Mesodermal cell (in vitro differentiated cells): ENCODE measurements at regions not wholly inside any gene's neighbourhood (a gene's known extent, or its start where the extent isn't known, plus 50 kb on each side); places are given as distances from the start of the nearest gene placed in this dataset.

Experiments
- H3K27ac ChIP-seq: 2 replicates; pipeline ENCODE4 v1.7.0; 2013; ENCODE audit warnings: mild to moderate bottlenecking, low read depth, low read length, moderate library complexity; ENCODE audit not compliant: severe bottlenecking
- H3K36me3 ChIP-seq: 2 replicates; pipeline ENCODE4 v1.7.1; 2013; ENCODE audit warnings: mild to moderate bottlenecking, low read length, moderate library complexity; ENCODE audit not compliant: control insufficient read depth, insufficient read depth
- H3K4me1 ChIP-seq: one replicate; pipeline ENCODE4 v1.7.1; 2013; ENCODE audit warnings: mild to moderate bottlenecking, low read length; ENCODE audit not compliant: insufficient read depth, control insufficient read depth, poor library complexity, severe bottlenecking
- H3K4me3 ChIP-seq: 2 replicates; pipeline ENCODE4 v1.7.0; 2013; ENCODE audit warnings: low read length, control low read depth, mild to moderate bottlenecking; ENCODE audit not compliant: insufficient read depth, poor library complexity, severe bottlenecking; ENCODE audit errors: extremely low read depth
- H3K9me3 ChIP-seq: 2 replicates; pipeline ENCODE4 v1.7.1; 2013; ENCODE audit warnings: mild to moderate bottlenecking, low read length, moderate library complexity; ENCODE audit not compliant: control insufficient read depth
- WGBS, 2 experiments: methylation state at CpG; one replicate each; pipeline ENCODE4 v1.1.5; 2013; ENCODE audit warnings: missing lambda C conversion rate in 2 of 2; ENCODE audit not compliant: insufficient coverage in 2 of 2; 5-methylcytosine and 5-hydroxymethylcytosine counted together

DNA sequence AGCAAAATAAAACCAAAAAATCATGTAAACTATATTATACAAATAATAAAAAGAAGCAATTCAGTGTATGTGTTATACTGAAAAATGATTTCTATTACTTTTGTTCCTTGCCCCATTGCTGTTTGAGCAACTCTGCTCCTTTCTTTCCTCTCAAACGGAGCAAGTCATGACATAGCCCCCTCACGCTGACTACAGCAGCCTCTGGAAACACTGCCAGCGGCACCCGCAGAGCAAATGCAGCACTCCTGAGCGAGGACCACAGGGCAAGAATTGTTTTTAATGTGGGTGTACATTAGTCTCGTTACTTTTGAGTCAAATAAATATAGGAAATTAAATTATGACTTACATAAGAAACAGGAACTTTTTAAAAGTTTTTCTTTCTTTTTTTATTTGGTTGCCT, 350.1 kb upstream of the HSF2 start:
- no peaks in the 10 kb centered on the region for H3K36me3 ChIP-seq
- no peak overlapping the region for H3K4me3 ChIP-seq
- no peaks in the 10 kb centered on the region for H3K9me3 ChIP-seq
- no peak overlapping the region for H3K27ac ChIP-seq
- peaks cover 4% of the 10 kb centered on the region for H3K4me1 ChIP-seq
- WGBS, 2 experiments, result 33% methylated on average over 1 of the region's 6 CpGs; no CpG with 5 or more reads in 1 of the 2 experiments

DNA sequence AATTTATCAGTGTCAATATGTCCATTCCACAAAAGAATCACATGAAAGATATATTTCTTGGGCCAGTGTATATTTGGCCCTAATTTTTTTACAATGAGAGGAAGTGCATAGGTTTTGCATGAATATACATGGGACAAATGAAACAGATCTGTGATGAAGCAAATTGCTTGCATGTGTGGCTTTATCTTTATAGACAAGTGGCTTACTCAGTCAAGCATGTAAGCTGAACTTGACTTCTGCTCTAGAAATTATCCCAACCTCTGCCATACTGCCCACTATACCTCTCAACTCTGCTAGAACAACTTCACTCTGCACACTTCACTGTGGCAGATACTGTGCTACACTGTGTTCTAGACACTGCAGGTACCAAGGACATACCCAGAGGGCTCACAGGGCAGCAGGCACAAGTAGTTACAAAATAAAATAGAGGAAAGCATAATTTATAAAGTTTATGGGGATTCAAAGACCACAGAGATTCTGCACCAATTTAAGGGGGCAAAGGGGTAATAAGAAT, 349.2 kb upstream of the HSF2 start:
- H3K27ac ChIP-seq, result no peak overlapping the region
- peaks cover 4% of the 10 kb centered on the region for H3K4me1 ChIP-seq
- H3K9me3 ChIP-seq, result no peaks in the 10 kb centered on the region
- H3K4me3 ChIP-seq, result no peak overlapping the region
- no peaks in the 10 kb centered on the region for H3K36me3 ChIP-seq

DNA sequence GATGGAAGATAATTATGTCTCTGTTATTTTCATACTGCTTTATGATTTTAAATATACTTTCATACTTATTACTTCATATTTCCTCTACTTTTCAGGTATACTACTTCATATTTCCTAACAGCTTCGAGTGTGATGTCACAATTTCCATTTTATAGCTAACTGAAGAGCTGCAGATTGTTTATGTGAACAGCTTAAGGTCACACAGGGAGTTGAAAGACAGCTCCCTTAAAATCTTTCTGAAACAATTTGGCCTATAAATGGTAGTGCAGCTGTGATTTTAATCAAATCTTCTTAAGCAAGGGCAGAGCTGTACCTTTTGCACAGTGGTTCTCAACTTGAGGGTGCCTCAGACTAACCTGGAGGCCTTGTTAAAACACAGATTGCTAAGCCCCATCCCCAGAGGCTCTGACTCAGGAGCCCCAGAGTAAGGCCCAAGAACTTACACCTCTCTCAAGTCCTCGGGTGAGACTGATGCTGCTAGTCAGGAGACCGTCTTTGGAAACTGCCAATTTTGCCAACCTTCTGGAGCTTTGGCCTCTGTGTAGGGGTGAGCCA, 347.0 kb upstream of the HSF2 start:
- Histone ChIP-seq H3K4me1 (peaks cover 4% of the 10 kb centered on the region), H3K4me3 (no peak overlapping the region), H3K36me3 (no peaks in the 10 kb centered on the region), H3K9me3 (no peaks in the 10 kb centered on the region), H3K27ac (no peak overlapping the region)
- WGBS, 2 experiments, result 95% methylated on average over 2 of the region's 3 CpGs; no CpG with 5 or more reads in 1 of the 2 experiments

- no peak overlapping the region for H3K4me3 ChIP-seq
- no peaks in the 10 kb centered on the region for H3K4me1 ChIP-seq
- no peak overlapping the region for H3K27ac ChIP-seq
- 88% methylated on average over 2 of the region's 4 CpGs; no CpG with 5 or more reads in 1 of the 2 experiments for whole genome bisulfite sequencing, 2 experiments
- H3K9me3 ChIP-seq, result no peaks in the 10 kb centered on the region
- no peaks in the 10 kb centered on the region for H3K36me3 ChIP-seq
These were observed 339.5 kb upstream of the HSF2 start for GRCh38 chr6:122059918-122060317.

DNA sequence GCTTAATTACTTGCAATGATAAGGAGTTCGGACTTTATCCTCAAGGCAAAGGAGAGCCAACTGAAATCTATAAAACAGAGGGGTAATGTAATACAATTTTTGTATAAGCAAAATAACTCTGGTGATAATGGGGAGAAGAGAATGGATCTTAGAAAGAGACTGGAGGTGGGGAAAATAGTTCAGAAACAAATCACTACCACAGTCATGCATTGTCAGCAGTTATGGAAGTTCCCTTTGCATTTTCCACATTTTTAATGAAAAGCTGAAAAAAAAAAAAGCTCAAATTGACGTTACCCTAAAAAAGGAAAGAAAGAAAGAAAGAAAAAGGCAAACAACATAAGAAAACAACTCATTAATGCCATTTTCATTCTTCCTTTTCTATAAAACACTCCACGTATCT, 337.6 kb upstream of the HSF2 start:
- no peaks in the 10 kb centered on the region for H3K9me3 ChIP-seq
- 100% methylated on average over 1 of the region's 3 CpGs for WGBS, 2 experiments

DNA sequence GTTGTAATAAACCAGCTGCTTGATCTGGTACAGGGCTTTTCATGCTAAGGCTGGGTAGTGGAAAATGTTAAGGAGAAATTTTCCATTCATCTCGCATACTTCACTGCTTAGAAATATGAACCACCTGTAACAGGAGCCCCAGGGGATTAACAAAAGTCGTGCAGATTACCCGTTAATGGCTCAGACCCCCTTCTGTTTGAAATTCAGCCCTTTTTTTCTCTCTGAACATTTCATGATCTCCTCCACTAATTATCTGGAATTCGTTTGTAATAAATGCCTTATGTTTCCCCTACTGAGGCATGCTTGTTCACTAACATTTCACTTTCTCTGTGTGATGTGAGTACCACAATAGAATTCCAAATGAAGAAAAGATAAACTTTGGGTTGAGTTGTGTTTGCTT, 336.4 kb upstream of the HSF2 start:
- H3K4me3 ChIP-seq, result no peak overlapping the region
- WGBS, 2 experiments, result 20 to 39% methylated on average over 1 to 2 of the region's 4 CpGs
- H3K9me3 ChIP-seq, result no peaks in the 10 kb centered on the region
- no peaks in the 10 kb centered on the region for H3K36me3 ChIP-seq
- no peak overlapping the region for H3K27ac ChIP-seq
- no peaks in the 10 kb centered on the region for H3K4me1 ChIP-seq

More for the DNA sequence above, 337.6 kb upstream of the HSF2 start:
- Histone ChIP-seq H3K4me3 (no peak overlapping the region), H3K27ac (no peak overlapping the region), H3K4me1 (no peaks in the 10 kb centered on the region), H3K36me3 (no peaks in the 10 kb centered on the region)

DNA sequence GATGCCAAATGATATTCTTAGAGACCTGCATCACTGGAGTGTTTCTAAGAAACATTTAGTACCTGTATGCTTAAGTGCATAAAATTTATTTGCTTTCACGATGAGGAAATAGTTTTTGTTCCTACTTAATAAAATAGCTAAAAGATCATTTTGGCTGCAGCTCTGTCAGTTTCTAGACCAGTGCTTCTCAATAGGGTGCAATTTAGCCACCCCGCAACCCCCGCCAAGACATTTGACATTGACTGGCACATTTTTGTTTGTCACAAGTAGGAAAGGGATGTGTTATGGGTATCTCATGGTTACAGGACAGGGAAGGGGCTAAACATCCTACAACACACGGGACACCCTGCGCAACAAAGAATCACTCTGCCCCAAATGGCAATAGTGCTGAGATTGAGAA, 335.7 kb upstream of the HSF2 start:
- no peaks in the 10 kb centered on the region for H3K9me3 ChIP-seq
- no peak overlapping the region for H3K4me3 ChIP-seq
- WGBS, 2 experiments, result 79% methylated on average over 2 of the region's 5 CpGs; no CpG with 5 or more reads in 1 of the 2 experiments
- H3K27ac ChIP-seq, result no peak overlapping the region
- H3K4me1 ChIP-seq, result no peaks in the 10 kb centered on the region
- H3K36me3 ChIP-seq, result no peaks in the 10 kb centered on the region

DNA sequence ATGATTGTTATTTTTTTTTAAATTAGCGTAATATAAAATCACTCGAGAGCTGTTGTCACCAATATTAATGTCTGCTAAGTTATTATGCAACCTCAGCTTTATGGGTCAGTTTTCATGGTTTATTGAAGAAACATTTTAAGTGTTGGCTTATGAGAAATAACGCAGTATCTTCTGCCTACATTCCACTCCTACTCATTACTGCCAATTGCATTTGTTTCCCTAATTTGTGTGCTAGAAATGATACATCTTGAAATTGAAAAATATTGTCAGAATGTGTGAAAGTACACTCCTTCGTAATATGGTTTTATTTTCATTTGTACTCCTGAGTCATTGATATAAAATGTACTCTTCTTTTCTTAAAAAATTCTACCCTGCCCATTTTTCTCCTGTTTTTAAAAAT, 333.3 kb upstream of the HSF2 start:
- Histone ChIP-seq H3K4me3 (no peak overlapping the region), H3K4me1 (no peaks in the 10 kb centered on the region)
- no CpG with 5 or more reads among the region's 4 CpGs for WGBS, 2 experiments

GRCh38 chr6:122068291-122068769, 331.1 kb upstream of the HSF2 start:
- H3K9me3 ChIP-seq, result no peaks in the 10 kb centered on the region
- H3K4me3 ChIP-seq, result no peak overlapping the region
- no peak overlapping the region for H3K27ac ChIP-seq
- H3K36me3 ChIP-seq, result no peaks in the 10 kb centered on the region
- WGBS, 2 experiments, result 67 to 80% methylated on average over 1 of the region's 3 CpGs
- no peaks in the 10 kb centered on the region for H3K4me1 ChIP-seq

More for the DNA sequence above, 333.3 kb upstream of the HSF2 start:
- no peaks in the 10 kb centered on the region for H3K9me3 ChIP-seq
- H3K36me3 ChIP-seq, result no peaks in the 10 kb centered on the region
- no peak overlapping the region for H3K27ac ChIP-seq

DNA sequence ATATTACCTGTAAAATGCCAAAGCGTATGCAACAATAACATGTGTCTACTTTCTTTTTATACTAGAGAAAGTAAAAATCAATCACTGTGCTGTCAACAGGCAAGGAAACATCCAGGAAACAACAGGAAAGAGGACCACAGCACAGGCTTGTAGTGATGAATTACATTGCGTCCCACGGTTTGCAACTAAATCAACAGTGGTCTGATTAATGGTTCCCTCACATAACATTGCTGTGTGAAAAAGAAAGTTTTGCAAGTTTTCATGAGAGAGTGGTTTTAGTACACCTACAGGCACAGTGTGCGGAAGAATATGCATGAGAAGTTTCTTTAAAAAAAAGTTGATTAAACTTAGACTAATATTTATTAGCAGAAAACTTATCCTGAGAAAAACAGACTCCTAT, 329.5 kb upstream of the HSF2 start:
- 72 to 75% methylated on average over 2 of the region's 4 CpGs for WGBS, 2 experiments
- Histone ChIP-seq H3K4me3 (no peak overlapping the region), H3K36me3 (no peaks in the 10 kb centered on the region)

DNA sequence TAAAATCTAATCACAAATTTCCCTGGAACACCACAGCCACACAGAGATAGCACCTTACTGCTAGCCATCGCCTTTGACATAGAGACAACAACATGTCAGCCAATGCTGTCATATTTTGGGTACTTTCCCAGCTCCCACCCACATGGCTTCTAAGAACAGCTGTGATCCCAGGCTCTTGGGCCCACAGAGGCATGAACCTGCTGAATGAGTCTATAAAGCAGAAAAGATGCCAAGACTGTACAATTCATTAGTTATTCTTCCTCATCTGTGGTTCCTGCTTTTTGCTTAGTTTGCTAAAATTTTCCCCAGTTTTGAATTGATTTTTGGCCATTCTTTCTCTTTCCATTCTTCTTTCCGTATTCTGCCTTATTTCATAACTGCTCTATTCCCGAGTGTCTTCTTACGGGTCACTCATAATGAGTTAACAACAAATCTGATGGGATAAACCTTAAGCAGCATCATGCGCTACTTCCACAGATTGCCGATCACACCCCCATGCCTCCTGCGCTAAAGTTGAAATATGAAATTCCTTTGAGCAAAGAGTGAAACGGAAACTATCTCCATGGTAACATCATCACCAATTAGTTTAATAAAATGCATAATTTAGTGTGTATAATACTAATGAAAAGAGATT, 327.3 kb upstream of the HSF2 start:
- Histone ChIP-seq H3K4me3 (no peak overlapping the region), H3K9me3 (no peaks in the 10 kb centered on the region), H3K27ac (no peak overlapping the region), H3K4me1 (no peaks in the 10 kb centered on the region), H3K36me3 (no peaks in the 10 kb centered on the region)
- 90 to 100% methylated on average over 3 to 5 of the region's 8 CpGs for WGBS, 2 experiments

More for the DNA sequence above, 329.5 kb upstream of the HSF2 start:
- H3K27ac ChIP-seq, result no peak overlapping the region
- H3K4me1 ChIP-seq, result no peaks in the 10 kb centered on the region
- no peaks in the 10 kb centered on the region for H3K9me3 ChIP-seq
